Activated naive CD8-positive, alpha-beta T cell treated with anti-CD3 and anti-CD28 coated beads, Interleukin-2, amount 50 U/mL, for 16 hours (primary cell): ENCODE measurements at regions not wholly inside any gene's neighbourhood (a gene's known extent, or its start where the extent isn't known, plus 50 kb on each side); places are given as distances from the start of the nearest gene placed in this dataset.
"Not testable (repeated sequence)": the region's sequence is repeated elsewhere in the genome, so short reads cannot be mapped to it uniquely, and the experiment has no call there.

ENCODE experiments used
- DNase-seq: peaks from one replicate; pipeline ENCODE4 v3.0.0-alpha.2; 2020; ENCODE audit warnings: low read depth, low spot score

- no peak for DNase-seq
Measured at GRCh38 chr9:21597284-21597683, 115.2 kb upstream of the IFNE start.

GRCh38 chr9:21598749-21599148, 116.6 kb upstream of the IFNE start:
- no peak for DNase-seq

GRCh38 chr9:21605489-21605931, 123.4 kb upstream of the IFNE start:
- DNase-seq: no peak

- DNase-seq: no peak
Measured at GRCh38 chr9:21607576-21607975, 125.5 kb upstream of the IFNE start.

GRCh38 chr9:21608200-21608599, 126.1 kb upstream of the IFNE start:
- no peak for DNase-seq

- DNase-seq: no peak
Measured at GRCh38 chr9:21609506-21609905, 127.4 kb upstream of the IFNE start.

GRCh38 chr9:21611891-21612290, 129.8 kb upstream of the IFNE start:
- DNase-seq: peak; percentile 30

GRCh38 chr9:21615018-21615417, 132.9 kb upstream of the IFNE start:
- DNase-seq: no peak

- DNase-seq: no peak
Measured at GRCh38 chr9:21615446-21615845, 133.3 kb upstream of the IFNE start.

- no peak for DNase-seq
Measured at GRCh38 chr9:21616082-21616778, 134.1 kb upstream of the IFNE start.

- DNase-seq: peak; percentile 3
Measured at GRCh38 chr9:21624675-21625644, 142.8 kb upstream of the IFNE start.

GRCh38 chr9:21626493-21626892, 144.4 kb upstream of the IFNE start:
- DNase-seq: no peak

- DNase-seq: not testable (repeated sequence)
Measured at GRCh38 chr9:21628954-21629353, 146.8 kb upstream of the IFNE start.

- DNase-seq: no peak
Measured at GRCh38 chr9:21634951-21635350, 152.8 kb upstream of the IFNE start.

GRCh38 chr9:21638104-21638503, 156.0 kb upstream of the IFNE start:
- no peak for DNase-seq

GRCh38 chr9:21653091-21653490, 149.3 kb upstream of the MTAP start:
- no peak for DNase-seq

GRCh38 chr9:21653589-21653988, 148.8 kb upstream of the MTAP start:
- DNase-seq: no peak

GRCh38 chr9:21656776-21657674, 145.4 kb upstream of the MTAP start:
- DNase-seq: no peak

- no peak for DNase-seq
Measured at GRCh38 chr9:21657966-21658667, 144.3 kb upstream of the MTAP start.

- DNase-seq: no peak
Measured at GRCh38 chr9:21660976-21661375, 141.5 kb upstream of the MTAP start.

GRCh38 chr9:21661626-21662025, 140.8 kb upstream of the MTAP start:
- no peak for DNase-seq
